Mucosa of descending colon (tissue), 3 donors: ENCODE measurements at regions not wholly inside any gene's neighbourhood (a gene's known extent, or its start where the extent isn't known, plus 50 kb on each side); places are given as distances from the start of the nearest gene placed in this dataset.
"Not testable (repeated sequence)": the region's sequence is repeated elsewhere in the genome, so short reads cannot be mapped to it uniquely, and the experiment has no call there.

Experiments
- ATAC-seq: fragments of 200-7000 bp; cut with Tn5 transposase; one replicate; pipeline ENCODE4 v1.9.1; 2020; ENCODE audit warnings: mild to moderate bottlenecking, moderate library complexity
- DNase-seq, 3 donors: peaks; one replicate each; pipeline ENCODE4 v3.0.0-alpha.2; 2020
- H3K36me3 ChIP-seq: fragments of 200-600 bp; one replicate; pipeline ENCODE4 v1.8.0; 2021; ENCODE audit warnings: low read depth, mild to moderate bottlenecking
- H3K4me1 ChIP-seq: fragments of 200-600 bp; one replicate; pipeline ENCODE4 v1.8.0; 2021; ENCODE audit warnings: low read depth, mild to moderate bottlenecking
- H3K4me3 ChIP-seq: fragments of 200-600 bp; one replicate; pipeline ENCODE4 v1.8.0; 2021; ENCODE audit warnings: mild to moderate bottlenecking
- H3K9me3 ChIP-seq: fragments of 200-600 bp; one replicate; pipeline ENCODE4 v1.8.0; 2021; ENCODE audit warnings: mild to moderate bottlenecking
- CTCF ChIP-seq: fragments of 200-600 bp; IDR thresholded peaks from one replicate; pipeline ENCODE4 v1.8.0; 2022; ENCODE audit warnings: antibody characterized with exemption, mild to moderate bottlenecking
- intact Hi-C, 2 donors: fragments of 100-400 bp; cut with DNase I in 1 of 2; cut with micrococcal nuclease in 1 of 2; formaldehyde crosslinking; loops; one replicate each; pipeline versions ENCODE4 v1.11.0 to v1.11.1; 2022; cut with DNase I, micrococcal nuclease
- donor health status: DM: no; HTN: no; CAD: no; lungs with moderate emphysema.
- donor health status: DM: no; HTN: no; CAD: no.
- donor health status: DM: no; HTN: yes; CAD: no.

- Histone ChIP-seq H3K4me1 (no peaks in the 10 kb centered on the region), H3K9me3 (no peaks in the 10 kb centered on the region), H3K36me3 (no peaks in the 10 kb centered on the region), H3K4me3 (no peak overlapping the region)
- DNase-seq (no peak), ATAC-seq (no peak)
- no peak for TF ChIP-seq CTCF
- intact Hi-C loops = no loop called here
Measured at GRCh38 chr1:189627427-189627826, 850.2 kb downstream of the BRINP3 start.

- intact Hi-C loops = no loop called here
- ATAC-seq = no peak
- Histone ChIP-seq H3K36me3 (no peaks in the 10 kb centered on the region), H3K4me3 (no peak overlapping the region), H3K4me1 (no peaks in the 10 kb centered on the region), H3K9me3 (no peaks in the 10 kb centered on the region)
- no peak for TF ChIP-seq CTCF
- no peak for DNase-seq
Measured at GRCh38 chr1:189628857-189629256, 848.8 kb downstream of the BRINP3 start.

GRCh38 chr1:189633658-189634057 is 844.0 kb downstream of the BRINP3 start:
- Histone ChIP-seq H3K4me1 (no peaks in the 10 kb centered on the region), H3K9me3 (no peaks in the 10 kb centered on the region), H3K4me3 (no peak overlapping the region), H3K36me3 (no peaks in the 10 kb centered on the region)
- no peak for DNase-seq
- TF ChIP-seq CTCF = no peak
- no peak for ATAC-seq
- intact Hi-C loops = no loop called here

- ATAC-seq = no peak
Measured at GRCh38 chr1:189637041-189637440, 840.6 kb downstream of the BRINP3 start.

GRCh38 chr1:189644156-189644555 is 833.5 kb downstream of the BRINP3 start:
- intact Hi-C loops, DNase-seq, H3K9me3 ChIP-seq, H3K4me1 ChIP-seq, H3K4me3 ChIP-seq, ATAC-seq, H3K36me3 ChIP-seq: not testable (repeated sequence)

More at GRCh38 chr1:189637041-189637440, 840.6 kb downstream of the BRINP3 start:
- no peak for TF ChIP-seq CTCF
- Histone ChIP-seq H3K4me1 (no peaks in the 10 kb centered on the region), H3K4me3 (no peak overlapping the region), H3K9me3 (no peaks in the 10 kb centered on the region), H3K36me3 (no peaks in the 10 kb centered on the region)
- intact Hi-C loops = no loop called here
- DNase-seq = no peak

- ATAC-seq (no peak), DNase-seq (no peak)
- Histone ChIP-seq H3K9me3 (no peaks in the 10 kb centered on the region), H3K4me1 (no peaks in the 10 kb centered on the region), H3K4me3 (no peak overlapping the region), H3K36me3 (no peaks in the 10 kb centered on the region)
- TF ChIP-seq CTCF = no peak
- intact Hi-C loops = no loop called here
Measured at GRCh38 chr1:189644970-189645369, 832.7 kb downstream of the BRINP3 start.
